ENCODE measurements at regions not wholly inside any gene's neighbourhood (a gene's known extent, or its start where the extent isn't known, plus 50 kb on each side); places are given as distances from the start of the nearest gene placed in this dataset.

DNA sequence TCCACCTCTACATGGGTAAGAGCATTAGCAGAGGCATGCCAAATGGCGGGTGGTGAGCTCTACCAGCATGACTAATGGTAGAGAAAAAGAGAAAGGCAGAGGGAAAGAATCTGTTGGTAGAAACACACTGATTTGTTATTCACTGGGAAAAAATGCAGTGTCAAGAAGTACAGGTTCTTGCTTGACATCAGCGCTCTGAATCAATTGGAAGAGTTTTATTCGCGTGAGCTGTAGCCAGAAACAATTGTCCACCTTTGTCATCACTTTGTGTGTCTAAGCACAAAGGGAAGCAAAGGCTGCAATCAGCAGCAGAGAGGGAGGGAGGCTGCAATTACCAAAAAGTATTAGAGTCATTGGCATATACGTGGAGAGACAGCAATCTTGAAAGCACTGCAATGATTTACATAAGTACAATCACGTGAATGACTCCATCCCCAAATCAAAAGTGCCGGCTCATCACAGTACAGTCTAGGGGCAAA lies 67.7 kb upstream of the HS3ST1 start:
- no peak for DNase-seq

DNA sequence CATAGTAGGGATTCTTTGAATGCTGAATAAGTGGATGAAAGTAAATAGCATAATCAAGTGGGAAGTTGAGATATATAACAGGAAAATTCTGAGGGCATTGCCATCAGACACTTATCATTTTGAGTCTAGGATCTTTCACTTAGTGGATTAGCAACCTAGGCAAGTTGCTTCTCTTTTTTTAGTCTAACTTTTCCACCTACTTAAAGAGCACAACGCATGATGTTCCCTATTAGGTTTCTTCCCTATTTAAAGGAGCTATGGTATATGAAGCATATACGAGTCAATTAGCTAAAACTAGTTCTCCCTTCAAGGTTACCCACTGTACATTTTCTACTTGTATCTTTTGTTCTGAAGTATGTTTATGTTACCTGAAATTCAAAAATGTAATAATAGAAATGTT lies 67.1 kb upstream of the HS3ST1 start:
- DNase-seq: no peak

DNA sequence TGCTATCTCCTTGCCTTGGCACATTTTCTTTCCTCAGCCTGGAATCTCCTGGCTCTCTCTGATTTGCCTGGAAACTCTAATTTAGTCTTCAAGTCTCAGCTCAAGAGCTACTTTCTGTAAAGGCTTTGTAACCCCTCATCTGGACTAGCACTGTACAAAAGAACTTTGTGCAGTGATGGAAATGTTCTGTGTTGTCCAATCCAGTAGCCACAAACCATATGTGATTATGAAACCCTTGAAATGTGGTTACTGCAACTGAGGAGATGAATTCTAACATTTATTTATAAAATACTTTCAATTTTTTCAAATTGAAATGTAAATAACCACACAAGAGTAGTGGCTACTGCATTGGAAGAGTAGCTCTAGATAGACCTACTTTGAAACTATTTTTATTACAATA lies 66.6 kb upstream of the HS3ST1 start:
- no peak for DNase-seq

DNA sequence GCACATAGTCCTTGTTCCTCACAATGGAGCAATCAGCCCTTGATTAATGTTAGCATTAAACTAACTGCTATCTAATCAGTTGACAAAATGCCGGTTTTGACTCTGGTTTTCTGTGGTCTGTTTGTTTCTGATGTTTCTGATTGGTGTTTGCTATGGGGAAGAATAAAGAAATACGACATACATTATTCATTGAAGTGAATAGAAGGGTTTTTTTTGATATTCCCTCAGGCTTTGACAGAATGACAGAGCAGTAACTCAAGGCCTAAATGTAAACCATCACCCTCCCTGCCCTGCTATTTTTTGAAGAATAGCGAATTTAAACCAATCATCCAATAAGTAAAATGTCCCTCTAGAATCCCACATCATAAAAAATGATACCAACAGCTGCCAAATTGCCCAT lies 65.5 kb upstream of the HS3ST1 start:
- DNase-seq: no peak

DNA sequence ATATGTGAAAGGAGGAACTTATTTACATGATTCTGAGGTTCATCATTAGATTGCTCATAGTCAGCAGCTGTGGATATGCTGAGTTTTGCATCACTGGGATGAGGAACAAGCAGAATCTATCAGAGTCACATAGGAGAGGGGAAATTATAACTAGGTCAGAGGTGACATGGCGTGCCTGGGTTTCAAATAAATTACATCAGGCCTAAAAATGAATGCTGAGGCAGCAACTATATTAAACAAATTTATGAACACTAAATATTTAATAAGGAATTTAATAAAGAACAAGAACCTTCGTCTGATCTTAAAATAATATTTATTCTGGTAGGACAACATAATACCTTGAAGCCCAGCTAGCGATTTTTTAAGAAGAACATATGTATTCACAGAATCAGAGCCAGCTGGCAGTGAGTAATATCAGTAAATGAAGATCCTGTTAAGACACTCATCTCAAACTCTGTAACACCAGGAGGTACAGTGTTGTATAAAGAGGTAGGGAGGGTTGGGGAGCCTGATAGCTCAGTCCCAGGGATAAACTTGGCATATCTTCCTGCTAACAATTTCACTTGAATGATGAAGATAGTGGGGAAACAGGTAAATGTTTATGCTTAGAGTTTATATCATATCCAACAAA lies 60.9 kb upstream of the HS3ST1 start:
- DNase-seq: no peak

DNA sequence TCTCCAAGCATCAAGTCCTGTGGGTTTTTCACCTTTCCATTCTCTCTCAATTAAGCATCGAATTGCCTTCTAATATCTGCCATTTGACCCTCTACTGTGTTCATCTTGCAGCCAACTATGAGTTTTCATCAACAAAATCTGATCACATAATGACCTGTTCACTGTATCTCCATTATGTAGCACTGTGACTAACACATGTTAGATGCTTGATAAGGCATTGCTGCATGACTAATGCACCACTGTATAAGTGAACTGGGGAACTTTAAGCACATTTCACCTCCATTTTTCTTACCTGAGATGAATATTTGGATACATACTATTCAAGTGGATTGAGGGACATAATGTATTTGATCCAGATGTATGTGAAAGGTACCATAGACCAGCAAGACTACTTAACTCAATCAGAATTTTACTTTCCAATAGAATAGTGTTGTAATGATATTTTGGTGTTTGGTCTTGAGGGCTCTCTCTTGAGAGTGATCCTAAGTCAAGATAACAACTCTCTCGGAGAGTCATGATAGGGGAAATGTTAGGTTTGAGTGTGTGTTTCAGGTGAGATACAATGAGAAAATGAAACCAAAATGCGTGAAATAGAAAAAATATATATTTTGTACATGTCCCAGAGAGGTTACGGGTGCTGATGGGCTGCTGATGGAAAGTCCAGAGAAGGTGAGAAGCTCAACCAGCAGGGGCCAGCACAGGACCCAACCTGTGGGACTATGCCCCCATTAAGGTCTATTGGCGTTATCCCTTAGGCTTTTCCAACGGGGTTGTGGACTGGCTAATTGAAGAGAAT lies 60.2 kb upstream of the HS3ST1 start:
- no peak for DNase-seq

DNA sequence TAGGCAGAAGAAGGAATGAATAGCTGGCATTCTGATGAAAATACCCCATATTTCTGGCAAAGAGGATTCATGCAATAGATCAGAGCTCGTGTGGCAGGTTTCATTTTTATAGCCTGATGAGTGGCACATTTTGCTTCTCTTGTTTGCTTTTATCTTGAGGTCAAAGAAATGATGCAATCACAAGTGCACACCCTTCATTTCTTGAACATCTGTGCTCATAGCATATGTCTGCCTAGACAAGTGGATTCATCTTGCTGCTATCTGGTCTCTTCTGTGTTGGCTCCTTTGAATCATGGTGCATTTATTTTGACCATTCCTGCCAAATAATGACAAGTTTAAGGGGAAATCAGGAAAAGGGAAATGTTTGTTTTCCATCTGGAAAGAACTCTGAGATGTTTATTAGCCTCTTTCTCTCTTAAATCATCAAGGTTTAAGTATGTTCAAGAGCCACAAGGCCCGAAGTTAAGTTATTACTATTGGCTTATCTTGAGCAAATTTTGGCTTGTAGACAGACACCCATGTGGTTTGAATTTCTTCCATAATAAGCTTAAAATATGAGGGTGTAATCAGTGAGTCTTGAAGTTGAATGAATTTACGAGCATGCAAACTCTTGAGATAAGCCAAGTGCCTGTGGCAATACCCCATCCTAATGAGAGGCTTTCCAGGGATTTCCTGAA lies 59.3 kb upstream of the HS3ST1 start:
- peak in 1 of 2 experiments; percentile 12 for DNase-seq

DNA sequence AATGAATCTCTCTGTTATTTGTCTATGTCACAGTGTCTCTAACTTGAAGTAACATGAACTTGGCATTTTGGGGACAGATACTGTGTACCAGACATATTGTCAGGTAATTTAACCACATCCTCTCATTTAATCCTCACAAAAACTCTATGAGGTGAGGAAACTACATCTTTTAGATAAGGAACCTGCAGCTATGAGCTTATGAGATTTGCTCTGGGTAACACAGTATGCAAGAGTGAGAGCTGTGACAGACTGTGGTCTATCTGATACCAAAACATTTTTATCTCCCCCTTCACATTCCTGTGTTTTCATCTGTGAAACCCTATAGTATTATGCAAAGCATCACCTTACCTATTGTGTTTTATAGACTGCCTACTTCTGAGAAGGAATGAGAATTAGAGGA lies 58.4 kb upstream of the HS3ST1 start:
- no peak for DNase-seq

DNA sequence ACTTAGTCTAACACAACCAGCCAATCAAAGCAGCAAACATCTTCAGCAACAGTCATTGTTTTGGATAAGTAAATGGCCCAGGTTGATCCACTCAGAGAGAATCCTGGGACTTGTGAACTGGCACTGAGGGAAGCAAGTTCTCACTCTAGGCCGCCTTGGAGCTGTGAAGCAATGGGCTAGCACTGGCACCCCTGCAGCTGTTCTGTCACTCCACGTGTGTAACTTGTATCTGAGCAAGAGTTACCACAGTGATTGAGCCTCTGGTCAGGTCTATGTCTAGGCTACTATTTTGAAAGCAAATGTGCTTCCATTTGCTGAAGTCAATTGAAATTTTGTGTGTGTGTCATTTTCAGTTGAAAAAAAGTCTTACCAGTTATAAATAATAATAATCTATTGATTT lies 57.2 kb upstream of the HS3ST1 start:
- no peak for DNase-seq

DNA sequence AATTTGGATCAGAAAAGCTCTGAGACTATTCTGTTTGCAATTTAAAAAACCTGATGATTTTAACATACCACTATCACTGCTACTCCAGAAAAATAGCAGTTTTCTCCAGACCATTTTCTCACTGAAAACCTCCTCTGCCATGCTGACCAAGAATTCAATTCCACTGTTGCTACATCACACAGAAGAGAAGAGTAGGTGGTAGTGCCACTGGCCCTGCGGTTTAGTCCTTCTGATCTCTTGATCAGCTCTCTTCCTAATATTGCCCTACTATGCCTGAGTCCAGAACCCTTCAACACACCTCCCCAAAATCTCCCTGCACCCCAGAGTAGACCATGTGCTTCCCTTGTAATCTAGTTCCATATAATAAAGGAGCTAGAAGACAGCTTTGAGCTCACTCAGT lies 55.8 kb upstream of the HS3ST1 start:
- DNase-seq: no peak

DNA sequence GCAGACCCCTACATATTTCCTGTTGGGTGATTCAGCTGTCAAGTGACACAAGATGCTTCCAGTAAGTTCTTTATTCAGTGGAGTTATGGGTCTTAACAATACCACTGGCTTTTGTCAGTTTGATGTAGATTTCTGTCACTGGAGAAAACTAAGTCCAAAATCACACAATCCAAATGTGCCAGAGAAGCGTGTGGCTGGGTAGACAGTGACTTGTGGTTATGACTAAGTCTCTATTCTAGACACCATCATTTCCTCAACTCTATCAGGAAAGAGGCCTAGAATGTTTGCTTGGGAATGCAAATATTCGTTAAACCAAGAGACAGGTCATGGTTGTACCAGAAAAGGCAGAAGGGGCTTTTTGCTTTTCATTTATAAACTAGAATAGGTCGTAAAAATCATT lies 54.4 kb upstream of the HS3ST1 start:
- DNase-seq: no peak

DNA sequence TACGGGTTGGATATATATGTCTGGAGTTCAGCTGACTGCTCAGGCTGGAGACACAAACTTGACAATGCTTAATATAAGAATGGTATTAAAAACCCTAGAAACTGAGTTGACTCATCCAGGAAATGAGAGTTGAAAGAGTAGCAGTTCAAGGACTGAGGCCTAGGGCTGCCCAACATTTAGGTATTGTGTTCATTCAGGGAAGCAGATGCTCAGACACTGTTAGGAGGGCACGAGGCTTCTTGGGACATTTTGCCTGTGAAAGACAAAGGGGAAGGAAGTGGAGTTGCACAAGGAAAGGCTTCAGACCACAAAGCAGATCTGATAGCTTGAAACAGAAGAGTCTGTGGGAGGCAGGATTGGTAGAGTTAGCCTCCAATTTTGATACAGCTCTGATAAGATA lies 52.0 kb upstream of the HS3ST1 start:
- DNase-seq: no peak
